GM03348 (cell line): ENCODE measurements at regions not wholly inside any gene's neighbourhood (a gene's known extent, or its start where the extent isn't known, plus 50 kb on each side); places are given as distances from the start of the nearest gene placed in this dataset.

Experiments used
- DNase-seq: peaks from one replicate; pipeline ENCODE4 v3.0.0; 2012; ENCODE audit warnings: low spot score

- DNase-seq: peak; percentile 32
Observed at GRCh38 chr1:70891051-70891843, 156.4 kb downstream of the PTGER3 start.

GRCh38 chr1:70892140-70892539 lies 155.5 kb downstream of the PTGER3 start:
- no peak for DNase-seq

- DNase-seq: no peak
Observed at GRCh38 chr1:70892930-70893329, 154.7 kb downstream of the PTGER3 start.

GRCh38 chr1:70893381-70893780 lies 154.2 kb downstream of the PTGER3 start:
- DNase-seq: no peak

DNA sequence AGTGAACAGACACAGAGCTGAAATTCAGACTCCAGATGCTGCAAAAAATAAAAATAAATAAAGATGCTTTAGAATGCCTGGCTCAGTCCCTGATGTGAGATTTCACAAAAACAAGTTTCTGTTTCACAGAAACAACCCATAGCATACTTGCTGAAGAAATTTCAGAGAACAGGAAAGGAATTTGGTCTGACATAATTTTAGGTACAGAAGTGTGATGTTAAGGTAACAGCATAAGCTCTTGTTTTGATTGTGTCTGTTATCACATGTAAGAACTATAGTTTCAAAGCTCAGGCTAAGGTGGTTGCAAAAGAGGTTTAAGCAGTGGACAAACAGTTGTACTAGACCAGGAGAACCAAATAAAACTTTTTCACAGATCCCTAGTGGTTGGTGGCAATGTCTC lies 152.1 kb downstream of the PTGER3 start:
- DNase-seq: no peak

DNA sequence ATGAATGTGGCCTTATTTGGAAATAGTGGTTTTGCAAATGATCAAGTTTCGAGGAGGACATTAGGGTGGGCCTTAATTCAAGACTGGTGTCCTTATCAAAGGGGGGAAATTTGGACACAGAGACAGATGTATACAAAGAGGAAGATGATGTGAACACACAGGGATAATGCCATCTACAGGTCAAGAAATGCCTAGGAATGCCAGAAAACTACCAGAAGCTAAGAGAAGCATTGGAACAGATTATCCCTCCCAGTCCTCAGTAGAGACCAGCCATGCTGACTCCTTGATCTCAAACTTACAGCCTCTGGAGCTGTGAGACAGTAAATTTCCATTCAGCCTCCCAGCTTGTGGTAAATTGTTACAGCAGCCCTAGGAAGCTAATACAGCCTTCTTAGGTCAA lies 151.4 kb downstream of the PTGER3 start:
- no peak for DNase-seq

GRCh38 chr1:70897273-70897672 lies 150.3 kb downstream of the PTGER3 start:
- no peak for DNase-seq

- no peak for DNase-seq
Observed at GRCh38 chr1:70899735-70900134, 147.9 kb downstream of the PTGER3 start.

GRCh38 chr1:70902211-70902610 lies 145.4 kb downstream of the PTGER3 start:
- no peak for DNase-seq

GRCh38 chr1:70906800-70907199 lies 140.8 kb downstream of the PTGER3 start:
- DNase-seq: no peak

DNA sequence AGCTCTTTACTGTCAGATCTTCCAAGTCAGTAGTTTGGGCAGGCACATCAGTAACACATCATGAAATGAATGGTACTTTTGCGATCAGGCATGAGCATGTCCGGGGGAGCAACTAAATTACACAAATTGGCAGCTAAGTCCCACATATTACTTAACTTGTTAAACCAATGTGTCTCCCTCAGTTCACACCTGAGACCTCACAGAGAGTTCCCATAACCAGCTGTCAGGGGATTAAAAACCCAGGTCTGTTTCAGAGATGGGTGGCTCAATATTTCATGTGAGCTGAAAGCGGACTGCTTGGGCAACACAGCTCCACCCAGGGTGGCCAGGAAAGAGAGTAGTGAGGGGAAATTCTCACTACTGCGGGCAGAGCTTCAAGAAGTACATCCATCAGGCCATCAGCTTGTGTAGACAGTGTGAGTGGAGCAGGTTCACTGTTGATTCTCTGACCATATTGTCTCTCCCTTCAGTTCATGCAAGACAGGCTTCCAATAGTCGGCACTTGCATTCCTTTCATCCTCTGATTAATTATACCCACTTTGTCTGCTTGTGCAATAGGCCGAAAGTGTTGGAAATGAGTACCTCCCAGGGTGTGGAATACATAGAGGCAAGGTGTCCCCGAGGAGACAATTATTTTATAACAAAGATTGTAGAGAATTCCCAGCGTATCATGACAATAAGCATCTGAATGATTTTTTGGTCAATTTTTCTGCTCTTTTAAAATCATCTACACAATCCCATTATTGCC lies 139.9 kb downstream of the PTGER3 start:
- DNase-seq: no peak

- DNase-seq: no peak
Observed at GRCh38 chr1:70909262-70909822, 138.3 kb downstream of the PTGER3 start.

GRCh38 chr1:70910013-70910412 lies 137.6 kb downstream of the PTGER3 start:
- no peak for DNase-seq

DNA sequence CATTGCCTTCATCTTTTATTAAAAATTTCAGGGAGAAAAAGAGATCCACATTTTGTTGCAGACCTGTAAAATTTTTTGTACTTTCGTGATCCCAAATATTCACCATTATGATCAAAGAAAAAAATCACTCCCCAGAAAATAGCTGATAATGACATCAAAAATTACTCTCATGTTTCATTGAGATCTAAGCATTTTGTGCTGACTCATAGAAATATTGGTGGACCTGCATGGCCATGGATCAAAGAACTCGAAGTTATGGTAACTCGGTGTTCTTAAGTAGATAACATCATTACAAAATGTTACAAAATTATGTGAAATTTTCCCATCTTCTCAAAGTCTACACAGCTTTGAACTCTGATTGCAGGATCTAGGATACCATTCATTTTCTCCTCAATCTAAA lies 135.8 kb downstream of the PTGER3 start:
- no peak for DNase-seq

- DNase-seq: no peak
Observed at GRCh38 chr1:70914224-70914623, 133.4 kb downstream of the PTGER3 start.

DNA sequence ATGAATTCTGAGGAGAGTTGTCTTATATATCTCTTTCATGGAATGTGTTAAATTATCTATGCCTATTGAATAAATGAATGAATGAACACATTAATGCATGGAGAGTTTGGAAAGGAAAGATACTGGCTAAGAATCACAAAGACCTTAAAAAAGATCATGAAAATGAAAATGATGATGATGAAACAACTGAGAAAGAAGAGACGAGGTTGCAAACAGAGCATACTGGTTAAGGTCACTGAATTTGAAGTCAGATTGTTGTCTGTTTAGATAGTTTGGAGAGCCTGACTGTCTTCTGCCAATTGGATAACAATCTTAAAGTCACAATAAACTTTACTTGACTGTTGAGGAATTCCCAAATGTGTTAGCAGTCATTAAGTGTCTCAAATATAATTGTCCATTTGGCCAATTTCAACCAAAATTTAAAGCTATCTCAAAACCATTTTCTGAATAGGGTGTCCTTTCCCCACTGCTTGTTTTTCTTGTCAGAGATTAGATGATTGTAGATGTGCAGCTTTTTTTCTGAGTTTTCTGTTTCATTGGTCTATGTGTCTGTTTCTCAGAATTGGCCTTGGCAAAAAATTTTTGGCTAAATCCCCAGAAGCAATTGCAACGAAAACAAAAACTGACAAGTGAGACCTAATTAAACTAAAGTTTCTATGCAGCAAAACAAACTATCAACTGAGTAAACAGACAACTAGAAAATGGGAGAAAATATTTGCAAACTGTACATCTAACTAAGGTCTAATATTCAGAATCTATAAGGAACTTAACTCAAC lies 132.2 kb downstream of the PTGER3 start:
- no peak for DNase-seq

- DNase-seq: no peak
Observed at GRCh38 chr1:70916034-70916427, 131.6 kb downstream of the PTGER3 start.

DNA sequence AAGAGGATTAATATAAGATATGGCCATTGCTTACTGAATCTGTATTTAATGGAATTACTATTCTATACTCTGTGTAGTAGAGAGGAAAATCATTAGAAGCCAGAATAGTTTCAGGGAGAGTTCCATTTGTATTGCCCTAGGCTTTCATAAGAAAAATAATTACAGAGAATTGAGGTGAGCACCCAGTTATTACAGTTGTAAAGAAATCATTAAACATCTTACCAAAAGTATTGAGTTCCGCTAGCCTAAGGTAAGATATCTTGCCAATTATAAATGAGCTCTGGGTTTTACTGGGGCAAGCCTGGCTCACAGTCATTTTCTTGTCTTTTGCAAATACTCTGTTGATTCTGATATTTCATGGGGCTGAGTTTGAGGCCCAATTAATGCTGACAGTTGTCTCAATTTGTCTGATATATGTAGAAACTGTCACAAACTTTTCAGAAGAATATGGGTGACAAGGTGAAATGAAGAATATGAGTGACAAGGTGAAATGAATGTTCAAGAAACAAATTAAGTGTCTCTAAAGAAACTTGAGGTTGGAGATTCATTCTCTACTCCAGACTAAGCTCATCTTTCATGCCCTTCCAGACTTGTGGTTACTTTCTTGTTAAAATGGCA lies 127.8 kb downstream of the PTGER3 start:
- DNase-seq: no peak
